Choroid plexus epithelial cell (primary cell): ENCODE measurements at regions not wholly inside any gene's neighbourhood (a gene's known extent, or its start where the extent isn't known, plus 50 kb on each side); places are given as distances from the start of the nearest gene placed in this dataset.

Experiments used
- DNase-seq: peaks from one replicate; pipeline ENCODE4 v3.0.0-alpha.2; 2010; ENCODE audit warnings: low read depth
- H3K4me3 ChIP-seq: 2 replicates; pipeline ENCODE4 v1.5.1; 2011; ENCODE audit warnings: low read depth, mild to moderate bottlenecking, control low read depth, low read length, moderate library complexity
- TF ChIP-seq, protein P1 (sequence below): conservative IDR thresholded peaks from 2 replicates; pipeline ENCODE4 v1.5.1; 2011; ENCODE audit warnings: low read depth, mild to moderate bottlenecking, control low read depth, inconsistent platforms, low read length, moderate library complexity

DNA sequence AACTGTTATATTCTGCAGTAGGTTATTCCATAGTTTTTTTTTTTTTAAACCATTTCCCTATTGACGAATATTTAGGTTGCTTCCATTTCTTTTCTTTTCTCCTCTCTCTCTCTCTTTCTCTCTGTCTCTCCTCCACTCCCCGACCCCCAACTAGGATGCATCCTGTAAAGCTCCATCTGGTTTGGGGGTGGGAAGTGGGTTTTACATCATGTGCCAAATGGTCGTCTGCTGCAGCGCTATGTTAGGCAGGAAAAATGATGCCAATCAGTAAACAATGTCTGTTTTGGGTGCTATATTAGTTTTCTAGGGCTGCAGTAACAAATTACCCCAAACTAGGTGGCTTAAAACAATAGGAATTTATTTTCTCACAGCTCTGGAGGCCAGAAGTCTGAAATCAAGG, 465.0 kb downstream of the AACS start:
- TF ChIP-seq, protein P1, sequence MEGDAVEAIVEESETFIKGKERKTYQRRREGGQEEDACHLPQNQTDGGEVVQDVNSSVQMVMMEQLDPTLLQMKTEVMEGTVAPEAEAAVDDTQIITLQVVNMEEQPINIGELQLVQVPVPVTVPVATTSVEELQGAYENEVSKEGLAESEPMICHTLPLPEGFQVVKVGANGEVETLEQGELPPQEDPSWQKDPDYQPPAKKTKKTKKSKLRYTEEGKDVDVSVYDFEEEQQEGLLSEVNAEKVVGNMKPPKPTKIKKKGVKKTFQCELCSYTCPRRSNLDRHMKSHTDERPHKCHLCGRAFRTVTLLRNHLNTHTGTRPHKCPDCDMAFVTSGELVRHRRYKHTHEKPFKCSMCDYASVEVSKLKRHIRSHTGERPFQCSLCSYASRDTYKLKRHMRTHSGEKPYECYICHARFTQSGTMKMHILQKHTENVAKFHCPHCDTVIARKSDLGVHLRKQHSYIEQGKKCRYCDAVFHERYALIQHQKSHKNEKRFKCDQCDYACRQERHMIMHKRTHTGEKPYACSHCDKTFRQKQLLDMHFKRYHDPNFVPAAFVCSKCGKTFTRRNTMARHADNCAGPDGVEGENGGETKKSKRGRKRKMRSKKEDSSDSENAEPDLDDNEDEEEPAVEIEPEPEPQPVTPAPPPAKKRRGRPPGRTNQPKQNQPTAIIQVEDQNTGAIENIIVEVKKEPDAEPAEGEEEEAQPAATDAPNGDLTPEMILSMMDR = no peak
- no peak overlapping the region for H3K4me3 ChIP-seq
- no peak for DNase-seq

DNA sequence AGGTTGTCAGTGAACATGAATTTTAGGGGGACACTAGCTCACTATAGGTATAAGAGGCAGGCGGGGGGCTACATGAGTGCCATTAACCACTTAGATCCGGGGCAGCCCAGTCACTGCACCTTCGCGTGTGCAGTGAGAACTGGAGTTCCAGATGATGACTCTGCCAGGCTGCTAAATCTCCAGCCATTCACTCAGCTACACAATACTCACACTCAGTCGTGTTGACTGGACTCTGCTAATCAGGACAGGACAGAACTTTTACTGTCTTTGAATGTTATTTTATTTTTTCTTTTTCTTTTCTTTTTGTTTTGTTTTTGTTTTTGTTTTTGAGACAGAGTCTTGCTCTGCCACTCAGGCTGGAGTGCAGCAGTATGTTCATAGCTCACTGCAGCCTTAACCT, 465.6 kb downstream of the AACS start:
- DNase-seq = no peak
- TF ChIP-seq, protein P1 = no peak
- no peak overlapping the region for H3K4me3 ChIP-seq

DNA sequence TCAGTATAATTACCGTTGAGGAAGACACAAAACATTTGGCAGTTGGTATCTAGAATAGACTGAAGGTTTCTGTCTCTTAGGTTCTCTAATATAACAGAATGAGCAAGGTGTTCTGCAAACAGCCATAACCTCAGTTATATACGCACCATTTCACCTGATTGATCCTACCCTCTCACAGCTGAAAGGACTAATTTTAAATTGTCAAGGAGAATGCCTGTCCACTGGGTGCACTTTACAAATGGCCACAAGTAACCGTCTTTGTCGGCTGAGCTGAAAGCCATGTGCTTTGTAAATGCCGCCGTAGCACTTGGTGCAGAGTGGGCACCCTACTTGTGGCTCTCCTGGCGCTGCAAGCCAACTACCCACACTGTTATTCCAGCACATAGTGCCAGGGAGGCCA, 466.3 kb downstream of the AACS start:
- no peak for DNase-seq
- no peak overlapping the region for H3K4me3 ChIP-seq
- TF ChIP-seq, protein P1 = no peak

DNA sequence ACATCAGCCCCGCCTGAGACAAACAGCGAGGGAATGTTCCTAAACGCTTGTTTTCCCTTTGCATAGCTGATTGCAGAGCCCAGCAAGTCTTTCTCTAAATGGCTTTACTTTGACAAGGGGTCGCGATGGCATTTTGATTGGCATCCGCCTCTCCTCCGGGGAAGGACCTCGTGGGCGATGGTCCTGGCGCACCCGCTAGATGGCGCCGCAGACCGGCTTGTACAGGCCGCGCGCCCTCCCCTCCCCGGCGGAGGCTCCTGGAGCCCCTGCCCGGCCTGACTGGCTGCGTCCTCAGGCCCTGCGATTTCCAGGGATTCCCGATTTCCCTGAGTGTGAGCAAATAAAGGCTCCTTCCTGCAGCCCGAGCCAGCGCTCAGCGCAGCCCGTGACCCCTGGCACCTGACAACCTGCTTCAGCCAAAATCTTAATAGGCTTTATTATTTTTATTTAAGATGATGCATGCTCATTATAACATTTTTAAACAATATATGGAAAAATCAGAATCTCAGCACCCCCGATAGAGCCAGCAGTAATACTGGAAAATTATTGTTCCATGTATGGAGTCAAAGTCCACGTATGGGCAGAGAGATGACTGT, 468.3 kb downstream of the AACS start:
- TF ChIP-seq, protein P1 = no peak
- no peak for DNase-seq
- H3K4me3 ChIP-seq = no peak overlapping the region

DNA sequence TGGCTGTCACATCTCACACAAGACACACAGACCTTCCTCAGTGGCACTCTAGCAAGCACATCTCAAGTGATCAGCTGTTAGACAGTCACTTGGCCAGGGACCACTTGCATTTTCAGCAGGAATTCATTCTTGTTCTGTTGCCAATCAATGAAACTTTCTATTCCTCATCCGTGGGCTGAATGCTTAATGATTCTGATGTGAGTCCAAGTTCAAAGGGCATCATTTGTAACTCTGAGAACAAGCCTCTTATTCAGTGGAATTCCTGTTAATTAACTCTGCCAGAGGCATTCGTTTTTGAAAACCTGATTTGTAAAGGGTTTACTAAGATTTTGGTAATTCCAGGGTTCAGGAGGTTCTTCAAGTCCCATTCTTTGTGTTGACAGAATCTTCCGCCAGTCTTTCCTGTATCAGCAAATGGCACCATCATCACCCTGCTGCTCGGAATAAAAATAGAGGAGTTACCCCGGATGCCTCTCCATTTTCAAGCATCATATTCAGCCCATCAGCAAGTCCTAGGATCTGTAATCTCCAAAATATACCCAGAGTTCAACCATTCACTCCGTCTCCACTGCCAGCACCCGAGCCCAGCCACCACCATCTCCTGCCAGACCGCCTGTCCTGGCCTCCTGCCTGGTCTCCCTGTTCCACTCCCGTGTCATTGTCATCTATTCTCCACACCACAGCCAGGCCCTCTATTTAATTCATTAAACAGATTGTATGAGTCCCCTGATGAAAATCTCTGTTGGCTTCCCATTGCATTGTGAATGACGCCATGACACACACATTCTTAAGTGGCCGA, 473.4 kb downstream of the AACS start:
- TF ChIP-seq, protein P1 = no peak
- DNase-seq = no peak
- no peak overlapping the region for H3K4me3 ChIP-seq

DNA sequence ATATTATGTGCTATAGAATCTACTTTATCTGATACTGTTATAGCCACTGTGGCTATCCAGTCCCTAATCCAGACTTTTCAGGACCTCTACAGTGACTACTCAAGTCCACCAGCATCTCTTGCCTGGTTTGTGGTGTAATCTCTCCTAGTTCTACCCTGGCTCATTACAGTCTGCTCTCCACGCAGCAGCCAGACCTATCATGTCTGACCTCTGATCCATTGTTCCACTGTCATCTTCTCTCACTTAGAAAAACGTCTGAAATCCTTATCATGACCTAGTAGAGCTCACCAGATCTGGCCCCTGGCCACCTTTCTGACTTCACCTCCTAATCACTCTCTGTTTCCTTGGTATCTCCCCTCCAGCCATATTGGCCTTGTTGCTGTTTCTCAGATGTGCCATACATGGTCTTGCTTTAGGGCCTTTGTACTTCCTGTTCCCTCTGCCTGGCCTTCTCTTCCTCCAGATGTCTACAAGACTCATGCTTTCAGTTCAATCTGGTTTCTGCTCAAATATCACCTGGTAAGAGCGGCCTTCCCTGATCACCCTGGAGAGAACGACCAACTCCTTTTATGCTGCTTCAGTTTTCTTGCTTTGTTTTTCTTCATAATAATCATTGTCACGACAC, 475.5 kb downstream of the AACS start:
- no peak for DNase-seq
- H3K4me3 ChIP-seq = no peak overlapping the region
- TF ChIP-seq, protein P1 = no peak
